DMS153 treated with DMSO at 0.1 percent for 48 hours (cell line): ENCODE measurements at regions not wholly inside any gene's neighbourhood (a gene's known extent, or its start where the extent isn't known, plus 50 kb on each side); places are given as distances from the start of the nearest gene placed in this dataset.

ENCODE experiments used
- DNase-seq: peaks from one replicate; lab custom pipeline; 2025; ENCODE audit not compliant: unreplicated experiment; lab: John Stamatoyannopoulos, UW

DNA sequence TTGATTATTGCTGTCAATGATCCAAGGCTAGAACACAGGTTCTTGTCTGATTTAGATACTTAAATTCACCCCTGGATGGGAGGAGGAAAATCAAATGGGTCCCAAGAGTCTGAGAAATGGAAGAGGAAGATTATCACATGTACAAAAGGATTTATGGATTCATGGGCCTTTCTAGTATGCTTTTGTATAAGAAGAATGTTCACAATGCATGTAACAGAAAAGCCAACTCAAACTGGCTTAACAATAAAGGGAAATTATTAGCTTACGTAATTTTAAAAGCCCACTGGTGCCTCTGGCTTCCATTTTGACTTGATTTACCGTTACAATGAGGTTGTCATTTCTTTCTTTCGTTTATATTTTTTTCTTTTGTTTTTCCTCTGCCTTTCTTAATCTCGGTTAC lies 782.5 kb upstream of the GRM7 start:
- DNase-seq: no peak

DNA sequence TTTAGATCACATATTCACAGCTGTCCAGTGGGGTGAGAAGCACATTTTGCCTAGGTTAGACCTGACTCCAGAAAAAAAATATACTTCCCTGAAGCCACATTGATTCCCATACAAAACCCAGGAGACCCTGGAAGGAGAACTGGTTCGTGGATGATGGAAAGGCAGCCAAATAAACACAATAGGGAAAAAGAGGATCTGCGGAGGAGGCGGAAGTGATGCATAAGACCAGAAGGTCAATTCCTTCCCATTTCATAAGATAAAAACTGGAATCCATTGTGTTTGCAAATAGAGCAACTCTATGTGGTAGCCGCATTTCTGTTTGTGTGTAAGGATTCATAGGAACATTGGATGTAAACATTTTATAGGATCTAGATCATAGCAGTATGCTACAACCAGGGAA lies 781.9 kb upstream of the GRM7 start:
- no peak for DNase-seq

DNA sequence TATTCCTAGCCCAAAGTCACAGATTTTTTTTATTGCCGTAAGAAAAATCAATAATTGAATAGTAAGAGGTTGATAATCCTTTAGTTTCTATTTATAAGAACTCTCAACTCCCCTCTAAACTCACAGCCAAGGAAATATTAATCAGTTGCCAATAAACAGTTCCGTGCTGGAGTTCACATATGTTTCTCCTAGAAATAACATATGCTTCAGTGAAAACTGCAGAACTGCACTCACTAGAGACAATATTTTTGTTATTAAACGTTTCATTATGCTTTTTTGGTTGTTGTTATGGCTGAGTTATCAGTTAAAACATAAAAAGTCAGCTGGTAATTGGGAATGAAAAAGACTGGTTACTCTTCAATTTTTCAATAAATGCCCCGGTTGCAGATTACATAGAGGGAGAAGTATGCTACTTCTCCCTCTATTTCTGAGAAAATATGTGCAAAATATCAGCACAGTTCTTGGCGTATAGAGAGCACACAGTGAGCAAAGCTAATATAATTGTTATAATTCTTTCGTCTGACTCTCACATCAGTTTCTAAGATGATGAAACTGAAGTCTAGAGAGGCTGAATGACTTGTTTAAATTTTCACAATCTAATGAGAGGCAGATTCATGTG lies 781.2 kb upstream of the GRM7 start:
- DNase-seq: no peak

DNA sequence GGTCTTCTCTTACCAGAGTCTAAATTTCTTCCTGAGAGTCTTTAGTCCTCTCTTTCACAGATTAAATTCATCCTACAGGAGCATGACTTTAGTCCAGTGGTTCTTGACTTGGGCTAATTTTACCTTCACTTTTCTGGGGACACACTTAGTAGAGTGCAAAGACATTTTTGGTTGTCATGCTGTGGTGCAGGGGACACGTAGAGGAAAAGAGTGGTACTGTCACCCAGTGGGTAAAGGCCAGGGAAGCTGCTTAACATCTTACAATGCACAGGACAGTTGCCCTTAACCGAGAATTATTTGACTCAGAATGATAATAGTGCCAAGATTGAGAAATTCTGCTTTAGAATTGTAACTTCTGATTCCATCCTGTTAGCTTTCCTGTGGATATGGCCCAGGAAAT lies 772.5 kb upstream of the GRM7 start:
- no peak for DNase-seq

DNA sequence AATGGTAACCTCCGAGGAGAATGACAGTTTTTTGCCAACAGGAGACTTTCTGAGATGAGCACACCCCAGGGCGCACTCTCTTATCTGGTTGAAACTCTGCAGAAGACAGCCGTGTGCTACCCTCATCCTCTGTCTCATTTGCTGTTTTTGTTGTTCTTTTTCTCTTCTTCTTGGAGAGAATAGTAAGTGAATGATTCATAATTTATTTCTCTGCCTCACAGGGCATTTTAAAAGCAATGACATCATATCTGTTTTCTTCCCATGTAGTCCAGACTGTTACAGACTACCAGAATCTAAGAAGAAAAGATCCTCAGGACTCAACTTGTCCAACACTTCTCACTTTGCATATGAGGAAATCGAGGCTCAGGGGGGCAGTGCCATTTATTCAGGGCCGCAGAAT lies 771.1 kb upstream of the GRM7 start:
- DNase-seq: no peak

DNA sequence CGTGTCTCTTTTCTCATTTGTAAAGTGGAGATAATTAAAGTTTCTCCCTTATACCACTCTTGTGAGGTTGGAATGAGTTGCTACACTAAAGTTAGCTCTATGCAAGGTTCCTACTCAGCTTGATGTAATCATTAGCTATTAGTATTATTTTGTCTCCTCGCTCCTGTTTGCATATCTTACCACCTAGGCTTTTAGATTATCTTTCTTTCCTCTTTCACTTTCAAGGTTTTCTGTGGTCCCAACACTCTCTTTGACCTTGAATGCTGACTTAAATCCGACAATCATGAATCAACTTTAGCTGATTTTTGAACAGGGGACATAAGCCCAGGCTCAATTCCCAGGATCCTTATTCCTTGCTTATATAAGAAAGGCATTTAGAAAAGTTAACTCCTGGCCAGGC lies 769.7 kb upstream of the GRM7 start:
- DNase-seq: no peak

DNA sequence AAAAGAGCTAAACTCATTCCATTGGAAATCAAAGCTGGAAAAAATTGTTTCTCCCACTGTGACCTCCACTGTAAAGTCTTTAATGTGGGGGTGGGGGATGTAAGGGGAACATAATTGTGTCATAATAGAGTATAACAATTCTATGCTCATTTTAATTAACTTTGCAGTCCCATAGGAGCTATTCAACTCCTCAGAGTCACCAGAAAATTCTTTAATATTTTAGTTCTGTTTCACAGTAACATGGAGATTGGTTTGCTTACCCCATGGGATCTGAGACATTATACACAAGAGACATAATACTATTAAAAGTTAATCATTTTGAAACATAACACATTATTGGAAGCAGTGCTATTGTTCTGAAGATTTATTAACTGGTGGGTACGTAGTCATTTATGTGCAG lies 765.9 kb upstream of the GRM7 start:
- DNase-seq: no peak

DNA sequence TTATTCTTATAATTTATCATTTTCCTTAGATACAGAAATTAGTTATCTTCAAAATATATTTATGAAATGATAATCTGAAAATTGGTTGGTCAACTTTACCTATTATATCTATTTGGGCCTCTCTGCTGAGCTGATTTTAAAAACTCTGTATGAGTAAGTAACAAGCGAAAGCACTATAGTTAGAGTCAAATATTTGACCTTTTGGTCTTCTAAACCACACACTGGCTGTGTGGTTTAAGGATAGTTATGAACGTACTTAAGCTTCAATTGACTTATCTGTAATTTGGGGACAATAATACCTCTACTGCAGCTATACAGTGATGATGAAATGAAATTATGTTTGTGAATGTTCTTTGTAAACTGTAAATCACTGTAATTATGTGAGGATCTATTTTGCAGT lies 763.9 kb upstream of the GRM7 start:
- no peak for DNase-seq

DNA sequence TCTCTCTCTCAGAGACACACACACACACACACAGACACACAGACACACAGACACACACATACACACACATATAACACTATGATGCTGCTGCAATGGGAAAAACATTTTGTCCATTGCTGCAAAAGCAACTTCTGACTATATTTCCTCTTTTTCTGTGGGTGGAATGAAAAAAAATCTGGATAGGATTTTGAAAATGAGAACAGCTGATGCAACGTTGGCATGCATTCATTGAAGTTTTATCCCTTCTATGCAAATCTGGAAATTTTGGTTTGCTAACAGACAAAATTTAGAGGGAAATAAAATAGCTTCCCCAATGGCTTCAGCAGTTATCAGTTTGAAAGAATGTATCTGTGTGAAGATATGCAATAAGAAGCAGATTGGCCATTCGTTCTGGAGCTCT lies 763.4 kb upstream of the GRM7 start:
- no peak for DNase-seq

DNA sequence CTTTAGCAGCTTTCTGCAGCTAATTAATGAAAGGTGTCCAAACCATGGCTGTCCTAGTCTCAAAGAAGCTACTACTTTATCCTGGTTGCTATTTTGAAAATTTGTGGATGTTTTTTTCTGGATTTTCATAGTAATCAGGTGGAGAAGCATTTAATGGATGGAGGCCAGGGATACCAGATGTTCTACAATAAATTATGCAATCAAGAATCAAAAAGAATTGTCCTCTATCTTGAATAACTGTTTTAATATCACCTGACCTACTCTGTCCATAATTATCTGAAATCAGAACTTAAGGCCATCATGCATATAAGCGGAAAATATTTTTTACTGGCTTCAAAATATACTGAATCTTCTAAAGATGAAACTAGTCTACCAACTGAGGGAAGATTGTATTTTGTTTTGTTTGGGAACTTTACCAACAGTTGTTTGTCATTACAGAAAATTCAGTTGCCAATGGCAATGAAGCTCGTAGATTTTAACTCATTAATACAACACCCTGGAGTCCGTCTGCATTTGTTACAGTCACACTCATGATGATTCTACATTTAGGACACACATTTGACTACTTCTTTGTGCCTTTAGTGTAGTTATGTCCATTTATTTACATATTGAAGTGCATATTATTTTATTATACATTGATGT lies 762.3 kb upstream of the GRM7 start:
- no peak for DNase-seq

DNA sequence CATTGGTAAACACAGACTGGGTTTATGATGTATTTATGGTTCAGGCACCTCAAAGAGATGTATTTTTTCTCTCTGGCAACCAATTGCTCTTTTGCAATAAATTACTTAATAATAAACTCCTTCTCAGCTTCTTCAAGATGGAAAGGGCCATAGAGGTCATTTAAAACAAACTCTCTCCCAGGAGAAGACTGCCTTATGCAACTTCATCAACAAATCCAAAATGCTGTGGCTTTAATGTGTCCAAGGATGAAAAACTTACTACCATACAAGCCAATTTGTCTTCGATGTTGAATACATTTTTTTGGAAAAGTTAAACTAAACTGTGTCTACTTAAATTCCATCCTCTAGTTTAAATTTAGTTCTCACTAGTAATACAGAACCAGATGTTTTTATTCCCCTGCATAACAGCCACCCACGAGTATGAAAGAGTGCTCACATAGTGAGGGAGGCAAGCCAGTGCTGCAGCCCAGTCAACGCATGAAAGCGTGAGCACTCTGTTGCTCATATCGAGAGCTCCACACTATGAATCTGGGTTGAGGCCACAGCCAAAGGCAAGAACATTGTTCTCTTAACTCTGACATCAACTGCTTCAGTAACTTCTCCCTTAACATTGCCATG lies 761.3 kb upstream of the GRM7 start:
- no peak for DNase-seq

DNA sequence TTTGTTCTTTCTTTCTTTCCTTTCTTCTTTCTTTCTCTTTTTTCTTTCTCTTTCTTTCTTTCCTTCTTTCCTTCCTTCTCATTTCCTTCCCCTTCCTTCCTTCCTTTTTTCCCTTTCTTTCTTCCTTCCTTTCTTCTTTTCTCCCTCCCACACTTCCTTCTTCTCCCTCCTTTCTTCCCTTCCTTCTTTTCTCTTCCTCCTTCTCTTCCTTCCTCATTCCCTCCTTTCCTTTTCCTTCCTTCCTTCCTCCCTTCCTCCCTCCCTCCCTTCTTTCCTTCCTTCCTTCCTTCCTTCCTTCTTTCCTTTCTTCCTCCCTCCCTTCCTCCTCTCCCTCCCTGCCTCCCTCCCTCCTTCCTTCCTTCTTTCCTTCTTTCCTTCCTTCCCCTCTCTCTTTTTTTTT lies 755.7 kb upstream of the GRM7 start:
- DNase-seq: no peak

DNA sequence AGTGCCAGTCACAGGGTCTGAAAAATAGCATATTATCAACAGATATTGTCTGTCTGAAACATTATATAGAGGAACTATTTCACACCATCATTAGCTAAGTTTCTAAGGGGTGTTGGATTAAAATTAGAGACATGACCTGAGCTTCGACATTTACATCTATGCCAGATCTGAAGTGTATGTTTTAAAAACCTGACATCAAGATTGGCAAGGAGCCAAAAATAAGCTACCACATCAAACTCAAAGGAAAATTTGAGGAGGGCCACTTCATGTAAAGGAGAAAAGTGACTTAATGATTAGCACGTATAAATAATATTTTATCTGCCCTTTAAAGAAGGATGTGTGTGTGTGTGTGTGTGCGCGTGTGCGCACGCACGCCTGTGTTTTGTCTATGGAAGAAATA lies 752.0 kb upstream of the GRM7 start:
- no peak for DNase-seq

DNA sequence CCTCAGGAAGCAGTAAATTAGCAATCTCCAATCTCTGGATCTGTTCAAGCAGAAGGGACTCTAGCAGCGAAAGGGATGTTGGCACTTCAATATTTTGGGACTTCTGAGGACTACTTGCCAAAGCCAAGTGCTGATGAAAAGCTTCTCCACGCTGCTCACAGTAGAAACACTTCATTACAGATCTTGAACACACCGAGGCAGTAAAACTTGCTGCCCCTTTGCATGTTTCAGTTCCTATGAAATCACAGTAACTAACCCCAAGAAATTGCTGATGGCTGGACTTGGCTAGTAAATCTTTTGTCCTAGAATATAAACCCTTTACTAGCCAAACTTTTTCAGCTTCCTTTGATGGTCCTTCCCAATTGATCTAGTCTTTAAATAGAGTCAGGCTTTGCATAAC lies 750.5 kb upstream of the GRM7 start:
- DNase-seq: no peak

DNA sequence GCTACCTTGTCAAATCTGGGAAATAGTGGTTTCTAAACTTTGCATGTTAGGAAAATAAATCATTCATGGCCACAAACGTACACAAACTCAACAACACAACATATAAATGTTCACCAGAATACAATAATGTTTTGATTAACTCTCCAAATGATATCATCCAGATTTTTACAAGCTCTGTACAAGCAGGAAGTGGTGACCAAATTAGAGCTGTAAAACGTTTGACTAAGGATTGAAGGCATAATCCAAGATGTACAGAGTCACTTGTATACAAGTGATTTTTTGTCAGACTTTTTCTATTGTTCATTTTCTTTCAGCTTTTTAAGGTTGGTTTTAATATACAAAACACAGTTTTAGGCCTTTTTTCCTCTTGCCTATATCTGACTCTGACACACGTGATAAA lies 748.4 kb upstream of the GRM7 start:
- DNase-seq: no peak

DNA sequence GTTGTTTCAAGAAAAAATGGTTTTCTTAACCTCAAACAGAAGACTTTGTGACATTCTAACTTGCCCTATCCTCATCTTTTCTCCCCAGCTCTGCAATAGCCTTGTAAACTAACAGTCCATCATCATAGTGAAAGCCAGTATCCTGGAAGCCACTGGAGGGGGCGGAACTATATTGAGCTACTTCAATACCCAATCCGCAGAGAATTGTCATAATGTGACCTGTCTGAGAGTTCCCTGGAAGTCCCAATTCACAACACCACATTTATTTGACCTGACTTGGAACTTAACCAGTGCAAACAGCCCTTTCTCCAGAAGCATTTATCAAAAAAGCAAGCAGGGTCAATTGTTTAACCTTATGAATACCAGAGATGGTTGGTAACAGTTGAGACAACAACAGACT lies 747.6 kb upstream of the GRM7 start:
- DNase-seq: no peak

DNA sequence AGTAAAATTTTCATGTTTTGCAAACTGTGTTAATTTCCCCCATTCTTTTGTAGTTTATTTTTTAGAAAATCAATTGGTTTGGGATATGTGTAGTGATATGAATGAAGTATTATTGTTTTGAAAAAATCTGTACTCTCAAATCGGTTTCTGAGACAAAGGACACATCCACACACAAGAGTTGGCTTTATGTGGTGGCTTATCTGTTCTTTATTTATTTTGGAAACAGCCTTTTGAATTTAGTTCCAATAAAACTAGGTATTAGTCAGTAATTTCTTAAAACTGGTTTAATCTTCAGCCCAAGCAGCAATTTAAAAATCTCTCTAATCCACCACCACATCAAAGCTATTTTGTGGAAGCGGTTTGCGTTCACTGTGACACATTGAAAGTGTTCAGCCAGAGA lies 741.5 kb upstream of the GRM7 start:
- no peak for DNase-seq

DNA sequence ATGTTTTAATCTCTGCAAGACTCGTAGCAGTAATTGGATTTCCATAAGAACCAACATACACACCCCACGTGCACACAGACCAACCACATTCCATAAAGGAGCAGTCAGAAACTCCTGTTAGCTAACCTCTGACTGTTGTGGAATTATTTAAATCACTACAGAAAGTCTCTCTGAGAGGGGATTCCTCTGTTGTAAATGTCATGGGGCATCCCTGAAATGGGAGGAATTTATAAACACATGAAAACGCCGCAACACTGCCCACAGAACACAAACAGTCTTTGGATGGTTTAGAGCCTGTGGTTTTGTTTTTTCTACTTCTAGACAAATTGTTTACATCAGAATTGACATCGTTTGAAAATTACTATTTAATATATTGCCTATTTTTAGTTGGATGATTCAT lies 740.1 kb upstream of the GRM7 start:
- DNase-seq: no peak

DNA sequence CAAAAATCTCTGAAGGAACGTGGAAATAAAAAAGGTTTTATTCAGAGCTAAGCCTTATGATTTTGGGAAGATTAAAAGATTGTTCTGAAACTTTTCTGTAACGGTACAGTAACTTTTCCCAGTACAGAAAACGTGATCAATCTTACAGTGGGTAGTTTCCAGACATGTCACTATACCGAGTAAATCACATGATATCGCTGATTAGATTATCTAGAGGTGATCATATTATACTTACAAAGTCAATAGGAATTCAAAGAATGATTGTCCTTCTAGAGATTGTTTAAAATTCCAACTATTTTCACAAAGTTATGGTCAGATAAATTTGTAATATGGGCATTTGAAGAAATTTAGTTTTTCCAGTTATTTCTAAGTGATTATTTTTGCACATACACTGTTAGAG lies 736.0 kb upstream of the GRM7 start:
- no peak for DNase-seq

DNA sequence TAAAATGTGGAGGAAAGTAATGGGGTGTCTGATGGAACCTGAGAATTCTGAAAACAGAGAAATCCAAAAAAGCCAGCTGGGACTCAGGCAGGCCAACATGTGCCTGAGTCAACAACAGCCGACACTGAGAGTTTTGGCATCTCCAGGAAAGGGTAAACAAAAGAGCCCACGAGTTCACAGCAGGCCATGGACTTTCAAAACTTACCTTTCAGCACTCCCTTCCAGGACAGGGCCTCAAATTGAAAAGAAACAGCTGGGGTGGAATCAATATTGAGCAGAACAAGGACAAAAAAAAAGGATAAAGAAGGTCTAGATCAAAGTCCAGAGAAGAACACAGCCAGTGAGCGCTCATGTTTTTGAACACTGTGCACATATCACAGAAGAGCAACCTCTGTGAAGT lies 735.4 kb upstream of the GRM7 start:
- DNase-seq: no peak

DNA sequence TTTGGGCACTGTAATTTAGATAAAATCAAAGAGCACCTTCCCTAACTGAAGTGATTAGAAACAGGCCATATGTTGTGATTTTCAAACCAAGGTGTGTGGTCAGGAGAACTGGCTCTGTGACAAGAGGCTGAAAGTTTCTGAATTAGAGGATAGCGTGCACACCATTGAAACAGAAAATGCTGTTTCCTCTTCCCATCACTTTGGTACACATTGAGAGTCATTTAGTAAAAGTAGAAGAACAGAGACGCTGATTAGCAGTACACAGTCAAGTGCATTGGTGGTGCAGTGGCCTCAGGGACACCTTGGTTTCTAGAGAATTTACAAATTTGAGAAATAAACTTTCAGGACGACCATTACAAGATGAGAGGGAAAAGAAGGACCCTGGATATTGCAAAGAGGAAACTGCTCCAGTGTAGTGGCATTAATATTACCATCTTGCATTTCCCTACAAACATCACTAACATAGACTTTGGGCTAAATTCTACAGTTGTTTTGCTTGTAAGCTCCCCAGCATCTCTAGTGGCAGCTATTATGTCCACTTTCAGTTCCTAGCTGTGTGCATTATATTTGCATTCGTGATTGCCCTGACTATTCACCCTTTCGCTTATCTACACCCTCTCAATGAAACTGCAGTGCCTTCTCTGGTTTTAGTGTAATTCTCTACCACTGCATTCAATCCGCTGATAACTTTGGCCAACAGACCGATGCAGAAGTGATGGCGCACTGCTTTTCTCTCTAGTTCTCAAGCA lies 728.1 kb upstream of the GRM7 start:
- no peak for DNase-seq

DNA sequence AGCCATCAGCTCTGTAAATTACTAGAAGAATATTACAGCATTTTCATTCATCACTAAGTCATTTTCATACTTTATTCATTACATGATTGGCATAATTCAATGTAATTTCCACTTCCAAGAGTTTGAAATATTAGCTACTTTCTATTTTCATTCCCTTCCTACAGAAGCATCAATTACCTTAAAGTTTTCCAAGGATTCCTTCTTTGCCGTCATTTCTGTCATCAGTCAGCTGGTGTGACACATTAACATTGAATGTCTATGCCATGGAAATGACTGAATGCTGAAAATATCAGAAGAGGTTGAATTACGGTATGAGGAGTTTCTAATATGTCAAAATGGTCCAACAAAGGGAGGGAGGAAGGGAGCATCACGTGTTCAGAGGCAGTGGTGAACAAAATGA lies 718.2 kb upstream of the GRM7 start:
- no peak for DNase-seq
